GM12878 (cell line): ENCODE measurements at regions not wholly inside any gene's neighbourhood (a gene's known extent, or its start where the extent isn't known, plus 50 kb on each side); places are given as distances from the start of the nearest gene placed in this dataset.

Experiments used
- ATAC-seq: fragments of 200-7000 bp; cut with Tn5 transposase; 3 replicates; pipeline ENCODE4 v1.9.1; 2020; ENCODE audit warnings: mild to moderate bottlenecking, moderate library complexity
- BruUV-seq: library from RNA; stranded (reverse); fragments of 400-500 nt; replicated peaks from 2 replicates; lab custom pipeline; 2021; lab: Mats Ljungman, UMichigan
- CTCF ChIA-PET: fragments of 300-600 bp; sonication (Branson Sonifier 250); formaldehyde crosslinking; extraction: SDS; loops from one replicate; lab custom pipeline; 2021; ENCODE audit warnings: inconsistent platforms; lab: Yijun Ruan, JAX
- POLR2A ChIA-PET: fragments of 350-600 bp; formaldehyde crosslinking; extraction: SDS; loops from one replicate; lab custom pipeline; 2021; ENCODE audit warnings: inconsistent platforms; lab: Charles Lee
- RAD21 ChIA-PET: fragments of 300-600 bp; sonication (Branson Sonifier 250); formaldehyde crosslinking; loops from one replicate; lab custom pipeline; 2023; ENCODE audit warnings: antibody characterized with exemption; ENCODE audit not compliant: unreplicated experiment; lab: Charles Lee
- SMC1A ChIA-PET: fragments of 300-600 bp; sonication (Branson Sonifier 250); formaldehyde crosslinking; loops from one replicate; lab custom pipeline; 2023; ENCODE audit not compliant: unreplicated experiment, uncharacterized antibody; lab: Charles Lee
- DNase-seq: peaks from one replicate; pipeline ENCODE4 v3.0.0-alpha.2; 2011; ENCODE audit warnings: low read depth, low spot score
- FAIRE-seq: peaks from 3 replicates; lab custom pipeline; 2011; peaks lifted over from hg19 to GRCh38; lab: Jason Lieb, UNC
- H2AFZ ChIP-seq: 2 replicates; pipeline ENCODE4 v1.6.0; 2011; ENCODE audit warnings: low read depth, low read length, control low read depth; ENCODE audit not compliant: control insufficient read depth
- H3K27ac ChIP-seq: 2 replicates; pipeline ENCODE4 v1.5.1; 2011; ENCODE audit warnings: control low read depth; ENCODE audit not compliant: control insufficient read depth, insufficient read depth
- H3K27me3 ChIP-seq, 2 experiments: replicated peaks in 1 of 2; 2 replicates each; pipeline versions ENCODE4 v1.6.0 to v1.6.1; 2011; ENCODE audit warnings: low read length in 1 of 2; ENCODE audit not compliant: control insufficient read depth in 2 of 2, insufficient read depth in 2 of 2
- H3K36me3 ChIP-seq, 2 experiments: 2 replicates each; pipeline ENCODE4 v1.5.1; 2011; ENCODE audit warnings: low read length in 1 of 2; ENCODE audit not compliant: control insufficient read depth in 2 of 2, insufficient read depth in 2 of 2
- H3K4me1 ChIP-seq: 2 replicates; pipeline ENCODE4 v1.6.1; 2011; ENCODE audit warnings: mild to moderate bottlenecking, low read length, moderate library complexity, mixed read lengths; ENCODE audit not compliant: control insufficient read depth, insufficient read depth
- H3K4me2 ChIP-seq: 2 replicates; pipeline ENCODE4 v1.6.0; 2011; ENCODE audit warnings: control low read depth; ENCODE audit not compliant: control insufficient read depth, insufficient read depth
- H3K4me3 ChIP-seq: fragments of 200-600 bp; sonication (generic); 2 replicates; pipeline ENCODE4 v1.5.1; 2016
- H3K79me2 ChIP-seq: 2 replicates; pipeline ENCODE4 v1.6.0; 2011; ENCODE audit warnings: low read length; ENCODE audit not compliant: control insufficient read depth, insufficient read depth
- H3K9ac ChIP-seq: 2 replicates; pipeline ENCODE4 v1.8.0; 2011; ENCODE audit warnings: low read length, control low read depth, mixed read lengths; ENCODE audit not compliant: control insufficient read depth, insufficient read depth
- H3K9me3 ChIP-seq: replicated peaks from 3 replicates; pipeline ENCODE4 v1.5.1; 2011; ENCODE audit warnings: mild to moderate bottlenecking, low read length; ENCODE audit not compliant: control insufficient read depth, insufficient read depth
- H4K20me1 ChIP-seq: 2 replicates; pipeline ENCODE4 v1.6.0; 2011; ENCODE audit not compliant: control insufficient read depth, insufficient read depth
- EP300 ChIP-seq, 2 experiments: fragments of 150-350 bp in 1 of 2; IDR thresholded peaks; 2 replicates each; pipeline ENCODE4 v1.6.1; 2011 to 2012; ENCODE audit warnings: low read depth in 2 of 2, low read length in 2 of 2, borderline replicate concordance in 1 of 2, improper control_type of control experiment in 1 of 2, inconsistent platforms in 1 of 2; ENCODE audit not compliant: control insufficient read depth in 1 of 2
- HSF1 ChIP-seq: fragments of 150-350 bp; IDR thresholded peaks from 2 replicates; pipeline ENCODE4 v1.6.1; 2014; ENCODE audit warnings: mild to moderate bottlenecking, low read depth, low read length
- MTA3 ChIP-seq: IDR thresholded peaks from 2 replicates; pipeline ENCODE4 v1.6.1; 2012; ENCODE audit warnings: low read length, inconsistent platforms, borderline replicate concordance
- NKRF ChIP-seq: fragments of 450-650 bp; conservative IDR thresholded peaks from 2 replicates; pipeline ENCODE4 v1.6.1; 2017; ENCODE audit warnings: mild to moderate bottlenecking, moderate library complexity
- SIX5 ChIP-seq: IDR thresholded peaks from 2 replicates; pipeline ENCODE4 v1.6.1; 2011; ENCODE audit warnings: mild to moderate bottlenecking, low read depth, low read length, moderate library complexity; ENCODE audit not compliant: severe bottlenecking
- in situ Hi-C: fragments of 300-500 bp; cut with MboI; formaldehyde crosslinking; loops from 9 replicates; pipeline ENCODE4 v1.14.3; 2018; ENCODE audit warnings: mixed read lengths
- intact Hi-C: fragments of 100-400 bp; cut with micrococcal nuclease; formaldehyde crosslinking; loops from one replicate; pipeline ENCODE4 v1.14.2; 2022; ENCODE audit not compliant: unreplicated experiment
- TF ChIP-seq, protein P1 (sequence below): IDR thresholded peaks from 2 replicates; pipeline ENCODE4 v1.6.1; 2012; ENCODE audit warnings: low read depth, low read length, improper control_type of control experiment

- TF ChIP-seq, protein P1, sequence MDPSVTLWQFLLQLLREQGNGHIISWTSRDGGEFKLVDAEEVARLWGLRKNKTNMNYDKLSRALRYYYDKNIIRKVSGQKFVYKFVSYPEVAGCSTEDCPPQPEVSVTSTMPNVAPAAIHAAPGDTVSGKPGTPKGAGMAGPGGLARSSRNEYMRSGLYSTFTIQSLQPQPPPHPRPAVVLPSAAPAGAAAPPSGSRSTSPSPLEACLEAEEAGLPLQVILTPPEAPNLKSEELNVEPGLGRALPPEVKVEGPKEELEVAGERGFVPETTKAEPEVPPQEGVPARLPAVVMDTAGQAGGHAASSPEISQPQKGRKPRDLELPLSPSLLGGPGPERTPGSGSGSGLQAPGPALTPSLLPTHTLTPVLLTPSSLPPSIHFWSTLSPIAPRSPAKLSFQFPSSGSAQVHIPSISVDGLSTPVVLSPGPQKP = no peak
- TF ChIP-seq NKRF (no peak), SIX5 (no peak), HSF1 (no peak)
- TF ChIP-seq, all 136 proteins: peak for 0
These were observed 205.3 kb downstream of the AEBP2 start (continued) for GRCh38 chr12:19644571-19644970.

DNA sequence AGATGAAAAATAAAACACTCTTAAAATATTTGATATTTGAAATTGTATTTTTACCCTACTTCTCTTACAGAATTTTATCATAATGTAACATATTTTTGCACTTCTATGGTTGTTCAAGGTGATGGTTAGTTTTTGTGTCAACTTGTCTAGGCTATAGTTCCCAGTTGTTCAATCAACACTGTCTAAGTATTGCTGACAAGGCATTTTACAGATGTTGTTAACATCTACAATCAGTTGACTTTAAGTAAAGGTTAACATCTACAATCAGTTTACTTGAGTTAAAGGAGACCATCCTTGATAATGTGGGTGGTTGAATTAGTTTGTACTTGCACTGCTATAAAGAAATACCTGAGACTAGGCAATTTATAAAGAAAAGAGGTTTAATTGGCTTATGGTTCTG, 206.5 kb downstream of the AEBP2 start:
- no TSS peak for BruUV-seq
- Histone ChIP-seq H3K27me3 (no peaks in the 10 kb centered on the region), H3K4me1 (no peaks in the 10 kb centered on the region), H3K4me3 (no peak overlapping the region), H3K9ac (no peak overlapping the region), H3K27ac (no peak overlapping the region), H3K4me2 (no peak overlapping the region), H3K9me3 (peaks cover 3% of the 10 kb centered on the region; the same call in 2 of the 3 replicates), H2AFZ (no peak overlapping the region), H3K36me3 (no peaks in the 10 kb centered on the region), H4K20me1 (no peaks in the 10 kb centered on the region), H3K79me2 (no peaks in the 10 kb centered on the region)
- SMC1A ChIA-PET = no interaction called here
- RAD21 ChIA-PET = no interaction called here
- in situ Hi-C loops = no loop called here
- intact Hi-C loops = no loop called here
- TF ChIP-seq MTA3 (no peak), EP300 (IDR thresholded peaks at IDR 0.05; ENCODE audit: borderline replicate concordance in 1 of 2, control insufficient read depth in 1 of 2, low read depth in 2 of 2, low read length in 2 of 2) (no peak)
- DNase-seq (no peak), FAIRE-seq (no peak), ATAC-seq (no peak)
- CTCF ChIA-PET = no interaction called here
- POLR2A ChIA-PET = no interaction called here
